NCI-H2227 treated with DMSO at 0.1 percent for 48 hours (cell line): ENCODE measurements at regions not wholly inside any gene's neighbourhood (a gene's known extent, or its start where the extent isn't known, plus 50 kb on each side); places are given as distances from the start of the nearest gene placed in this dataset.
"Not testable (repeated sequence)": the region's sequence is repeated elsewhere in the genome, so short reads cannot be mapped to it uniquely, and the experiment has no call there.

Experiments
- DNase-seq: peaks from one replicate; lab custom pipeline; 2025; lab: John Stamatoyannopoulos, UW

GRCh38 chr10:16234916-16235315, 201.9 kb upstream of the PTER start:
- no peak for DNase-seq

DNA sequence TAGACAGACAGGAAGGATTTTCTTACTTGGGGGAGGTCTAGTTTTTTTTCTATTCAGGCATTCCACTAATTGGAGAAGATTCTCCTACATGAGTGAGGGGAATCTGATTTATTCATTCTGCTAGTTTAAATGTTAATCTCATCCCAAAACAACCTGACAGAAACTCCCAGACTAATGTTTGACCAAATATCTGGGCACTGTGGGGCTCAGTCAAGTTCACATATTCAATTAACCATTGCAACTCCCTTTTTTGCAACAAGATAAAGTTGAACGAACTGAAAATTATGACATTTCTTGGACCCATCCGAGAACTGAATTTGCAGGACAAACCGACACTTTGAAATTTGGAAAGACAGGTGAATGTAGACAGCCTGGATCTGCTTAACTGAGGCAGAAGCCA, 194.4 kb upstream of the PTER start:
- DNase-seq: no peak

GRCh38 chr10:16242859-16243613, 193.8 kb upstream of the PTER start:
- DNase-seq: no peak

DNA sequence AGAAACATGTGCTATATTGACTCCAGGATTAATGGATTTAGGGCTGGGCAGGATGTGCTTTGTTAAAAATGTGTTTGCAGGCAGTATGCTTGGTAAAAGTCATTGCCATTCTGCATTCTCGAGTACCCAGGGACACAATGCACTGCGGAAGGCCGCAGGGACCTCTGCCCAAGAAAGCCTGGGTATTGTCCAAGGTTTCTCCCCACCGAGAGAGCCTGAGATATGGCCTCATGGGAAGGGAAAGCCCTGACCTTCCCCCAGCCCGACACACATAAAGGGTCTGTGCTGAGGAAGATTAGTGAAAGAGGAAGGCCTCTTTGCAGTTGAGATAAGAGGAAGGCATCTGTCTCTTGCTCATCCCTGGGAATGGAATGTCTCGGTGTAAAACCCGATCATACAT, 186.7 kb upstream of the PTER start:
- DNase-seq: not testable (repeated sequence)

GRCh38 chr10:16256336-16256735, 180.5 kb upstream of the PTER start:
- no peak for DNase-seq

- no peak for DNase-seq
Measured at GRCh38 chr10:16258291-16259040, 178.3 kb upstream of the PTER start.

GRCh38 chr10:16259726-16260125, 177.1 kb upstream of the PTER start:
- no peak for DNase-seq

DNA sequence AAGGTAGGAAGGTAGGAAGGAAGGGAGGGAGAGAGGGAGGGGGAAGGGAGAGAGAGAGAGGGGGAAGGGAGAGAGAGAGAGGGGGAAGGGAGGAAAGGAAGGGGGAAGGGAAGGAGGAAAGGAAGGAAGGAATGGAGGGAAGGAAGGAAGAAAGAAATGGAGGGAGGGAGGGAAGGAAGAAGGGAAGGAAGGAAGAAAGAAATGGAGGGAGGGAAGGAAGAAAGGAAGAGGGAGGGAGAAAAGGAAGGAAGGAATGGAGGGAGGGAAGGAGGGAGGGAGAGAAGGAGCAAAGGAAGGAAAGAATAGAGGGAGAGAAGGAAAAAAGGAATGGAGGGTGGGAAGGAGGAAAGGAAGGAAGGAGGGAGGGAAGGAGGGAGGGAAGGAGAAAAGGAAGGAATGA, 176.4 kb upstream of the PTER start:
- DNase-seq: no peak

DNA sequence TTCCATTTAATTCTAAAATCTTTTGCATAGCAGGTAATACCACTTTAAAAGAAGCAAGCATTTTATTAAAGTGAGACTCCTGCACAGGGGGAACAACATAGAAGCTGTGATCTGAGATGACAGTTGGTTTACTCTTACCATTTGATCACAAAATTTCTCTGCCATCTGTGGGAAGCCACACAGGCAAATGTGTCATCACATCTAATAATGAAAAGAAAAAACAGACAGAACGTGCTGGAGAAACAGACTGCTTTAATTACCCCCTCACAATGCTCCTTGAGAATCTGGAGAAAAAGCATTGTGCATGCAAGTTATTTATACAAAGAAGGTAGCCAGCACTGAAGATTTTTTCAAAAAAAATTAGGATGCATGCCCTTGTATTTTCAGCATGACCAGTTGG, 165.2 kb upstream of the PTER start:
- DNase-seq: no peak

GRCh38 chr10:16274911-16275310, 161.9 kb upstream of the PTER start:
- DNase-seq: no peak

- DNase-seq: no peak
Measured at GRCh38 chr10:16280595-16280994, 156.2 kb upstream of the PTER start.

GRCh38 chr10:16292366-16292765, 144.4 kb upstream of the PTER start:
- DNase-seq: no peak

DNA sequence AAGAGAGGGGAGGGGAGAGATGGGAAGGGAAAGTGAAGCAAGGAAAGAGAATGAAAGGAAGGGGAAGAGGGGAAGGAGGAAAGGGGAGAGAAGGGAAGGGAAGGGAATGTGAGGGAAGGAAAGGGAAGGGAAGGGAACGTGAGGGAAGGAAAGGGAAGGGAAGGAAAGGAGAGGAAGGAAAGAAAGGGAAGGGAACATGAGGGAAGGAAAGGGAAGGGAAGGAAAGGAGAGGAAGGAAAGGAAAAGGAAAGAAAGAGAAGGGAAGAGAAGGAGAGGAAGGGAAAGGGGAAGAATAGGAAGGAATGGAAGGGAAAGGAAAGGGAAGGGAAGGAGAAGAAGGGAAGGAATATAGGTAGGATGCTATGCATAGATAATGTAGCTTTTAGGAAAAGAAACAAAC, 139.7 kb upstream of the PTER start:
- DNase-seq: no peak

DNA sequence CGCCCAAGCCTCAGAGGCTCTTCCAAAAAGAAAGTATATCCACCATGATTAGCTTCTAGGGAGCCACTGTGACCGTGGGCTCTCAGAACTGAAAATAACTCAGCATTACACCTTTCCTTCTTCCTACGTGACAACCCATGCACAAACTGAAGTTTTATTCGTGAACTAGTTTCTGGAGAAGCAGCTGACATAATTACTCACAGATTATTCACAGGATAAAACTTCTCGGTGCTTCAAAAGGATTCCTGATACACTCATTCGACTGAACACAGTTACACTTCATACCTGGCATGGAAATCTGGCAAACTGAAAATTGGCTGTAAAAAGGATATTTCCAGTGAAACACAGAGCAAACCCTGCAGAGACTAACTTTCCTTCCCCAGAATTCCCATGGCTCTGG, 139.2 kb upstream of the PTER start:
- no peak for DNase-seq

- no peak for DNase-seq
Measured at GRCh38 chr10:16304311-16304710, 132.5 kb upstream of the PTER start.

GRCh38 chr10:16310440-16310839, 126.4 kb upstream of the PTER start:
- no peak for DNase-seq

GRCh38 chr10:16314259-16314658, 122.6 kb upstream of the PTER start:
- DNase-seq: no peak

DNA sequence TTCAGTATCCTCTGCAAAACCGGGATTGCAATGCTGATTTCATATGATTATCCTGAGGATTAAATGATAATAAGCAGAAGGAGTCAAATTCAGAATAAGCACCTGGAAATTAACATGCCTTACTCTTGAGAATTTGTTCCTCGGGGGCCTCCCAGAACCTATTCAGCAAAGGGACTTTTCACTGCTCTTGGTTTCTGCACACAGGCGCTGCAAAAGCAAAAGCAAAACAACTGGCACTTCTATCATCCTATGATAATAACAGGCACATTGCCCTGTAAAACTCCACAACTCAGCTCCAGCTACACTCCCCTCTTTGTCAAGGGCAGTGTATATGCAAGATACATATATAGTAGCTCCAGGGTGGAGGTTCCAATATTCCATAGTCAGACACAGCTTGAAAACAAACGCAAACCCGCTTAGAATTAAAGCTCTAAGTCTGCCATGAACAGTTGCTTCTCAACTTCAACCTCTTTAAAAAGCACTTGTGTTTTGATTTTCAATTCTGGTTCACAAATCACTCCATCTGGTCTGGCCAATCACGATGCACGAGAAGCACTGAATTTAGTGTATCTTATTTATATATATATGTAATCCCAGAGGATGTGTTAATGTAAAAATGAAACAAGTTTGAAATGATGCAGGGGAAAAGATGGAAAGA, 119.9 kb upstream of the PTER start:
- no peak for DNase-seq

- no peak for DNase-seq
Measured at GRCh38 chr10:16341637-16342036, 95.2 kb upstream of the PTER start.

DNA sequence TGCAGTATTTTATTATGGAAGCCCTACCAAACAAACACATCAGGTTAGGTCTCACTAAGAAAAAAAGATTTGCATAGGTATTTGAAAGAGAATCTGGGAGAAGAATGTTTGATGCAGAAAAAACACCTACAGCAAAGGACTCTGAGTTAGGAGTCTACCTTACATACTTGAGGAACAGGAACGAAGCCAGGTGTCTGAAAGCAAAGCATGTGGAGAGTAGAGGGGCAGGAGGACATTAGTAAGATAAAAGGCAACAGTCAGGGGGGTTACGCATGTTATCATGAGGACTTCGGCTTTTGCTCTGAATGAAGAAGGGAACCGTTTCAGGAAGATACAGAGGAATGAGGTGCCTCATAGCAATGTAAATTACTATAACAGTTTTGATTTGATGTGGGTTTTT, 87.9 kb upstream of the PTER start:
- DNase-seq: no peak

GRCh38 chr10:16352146-16352545, 84.7 kb upstream of the PTER start:
- DNase-seq: no peak

DNA sequence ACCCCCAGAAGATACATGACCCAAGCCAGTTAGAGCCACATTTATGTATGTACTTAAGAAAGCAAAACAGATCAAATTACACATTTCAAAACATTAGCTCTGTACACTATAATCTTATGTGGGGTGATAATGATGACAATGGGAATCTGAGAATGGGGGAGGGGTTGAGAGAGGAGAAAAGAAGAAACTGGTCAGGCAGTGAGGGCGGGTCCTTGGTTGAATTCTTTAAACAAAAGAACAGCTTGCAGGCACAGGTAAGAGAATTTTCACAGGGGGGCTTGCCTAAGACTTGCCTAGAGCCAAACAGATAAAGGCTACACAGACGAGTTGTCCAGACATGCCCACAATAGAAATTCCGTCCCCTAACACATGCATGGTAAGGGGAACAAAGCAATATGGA, 76.8 kb upstream of the PTER start:
- peak; percentile 9 for DNase-seq

- no peak for DNase-seq
Measured at GRCh38 chr10:16360425-16360824, 76.4 kb upstream of the PTER start.
